PC-3 (cell line): ENCODE measurements at regions not wholly inside any gene's neighbourhood (a gene's known extent, or its start where the extent isn't known, plus 50 kb on each side); places are given as distances from the start of the nearest gene placed in this dataset.

ENCODE experiments used
- EZH2 ChIP-seq: fragments of 300-600 bp; sonication (generic); IDR thresholded peaks from one replicate; pipeline ENCODE4 v1.6.1; 2017; ENCODE audit warnings: antibody characterized with exemption, mild to moderate bottlenecking, low read length; ENCODE audit not compliant: unreplicated experiment
- EZH2phosphoT487 ChIP-seq: fragments of 300-600 bp; sonication (generic); IDR thresholded peaks from 2 replicates; pipeline ENCODE4 v1.6.1; 2018; ENCODE audit warnings: mild to moderate bottlenecking, antibody characterized with exemption, low read length, borderline replicate concordance
- TF ChIP-seq, protein P1 (sequence below): fragments of 300-600 bp; sonication (generic); conservative IDR thresholded peaks from 2 replicates; pipeline ENCODE4 v1.5.1; 2017; ENCODE audit warnings: antibody characterized with exemption, low read depth, mild to moderate bottlenecking, low read length

DNA sequence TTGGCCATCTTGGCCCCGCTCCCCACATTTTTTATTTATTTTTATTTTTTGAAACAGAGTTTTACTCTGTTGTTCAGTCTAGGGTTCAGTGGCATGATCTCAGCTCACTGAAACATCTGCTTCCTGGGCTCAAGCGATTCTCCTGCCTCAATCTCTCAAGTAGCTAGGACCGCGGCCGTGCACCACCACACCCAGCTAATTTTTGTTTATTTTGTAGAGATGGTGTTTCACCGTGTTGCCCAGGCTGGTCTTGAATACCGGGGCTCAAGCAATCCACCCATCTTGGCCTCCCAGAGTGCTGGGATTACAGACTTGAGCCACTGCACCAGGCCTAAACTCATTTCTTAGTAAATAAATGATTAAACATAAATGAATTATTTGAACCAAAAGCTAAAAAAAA is 322.0 kb upstream of the LCORL start:
- TF ChIP-seq, protein P1, sequence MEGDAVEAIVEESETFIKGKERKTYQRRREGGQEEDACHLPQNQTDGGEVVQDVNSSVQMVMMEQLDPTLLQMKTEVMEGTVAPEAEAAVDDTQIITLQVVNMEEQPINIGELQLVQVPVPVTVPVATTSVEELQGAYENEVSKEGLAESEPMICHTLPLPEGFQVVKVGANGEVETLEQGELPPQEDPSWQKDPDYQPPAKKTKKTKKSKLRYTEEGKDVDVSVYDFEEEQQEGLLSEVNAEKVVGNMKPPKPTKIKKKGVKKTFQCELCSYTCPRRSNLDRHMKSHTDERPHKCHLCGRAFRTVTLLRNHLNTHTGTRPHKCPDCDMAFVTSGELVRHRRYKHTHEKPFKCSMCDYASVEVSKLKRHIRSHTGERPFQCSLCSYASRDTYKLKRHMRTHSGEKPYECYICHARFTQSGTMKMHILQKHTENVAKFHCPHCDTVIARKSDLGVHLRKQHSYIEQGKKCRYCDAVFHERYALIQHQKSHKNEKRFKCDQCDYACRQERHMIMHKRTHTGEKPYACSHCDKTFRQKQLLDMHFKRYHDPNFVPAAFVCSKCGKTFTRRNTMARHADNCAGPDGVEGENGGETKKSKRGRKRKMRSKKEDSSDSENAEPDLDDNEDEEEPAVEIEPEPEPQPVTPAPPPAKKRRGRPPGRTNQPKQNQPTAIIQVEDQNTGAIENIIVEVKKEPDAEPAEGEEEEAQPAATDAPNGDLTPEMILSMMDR: no peak
- TF ChIP-seq EZH2 (no peak), EZH2phosphoT487 (no peak)
